ENCODE measurements at regions not wholly inside any gene's neighbourhood (a gene's known extent, or its start where the extent isn't known, plus 50 kb on each side); places are given as distances from the start of the nearest gene placed in this dataset.
A peak's percentile ranks its signal among the peaks of the same experiment; 100 is the strongest.

DNA sequence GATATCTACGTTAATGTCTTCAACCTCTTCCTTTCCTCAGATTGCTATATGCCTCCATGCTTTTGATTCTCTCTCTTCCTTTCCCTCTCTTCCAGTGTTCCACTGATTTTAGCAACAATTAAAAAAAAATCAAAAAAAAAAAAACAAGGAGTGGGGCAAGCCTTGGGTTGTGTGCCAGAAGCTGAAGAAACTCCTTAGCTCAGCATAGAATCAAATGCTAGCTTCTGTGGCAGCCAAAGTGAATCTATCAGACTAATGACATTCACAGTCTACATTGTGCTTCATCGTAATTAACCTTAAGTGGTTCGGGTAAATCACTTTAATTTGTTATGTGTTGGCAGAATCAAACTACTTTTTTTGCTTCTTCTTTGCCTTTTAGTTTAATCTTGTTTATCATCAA is 237.3 kb downstream of the TMEM167A start:
- ATAC-seq, result no peak

DNA sequence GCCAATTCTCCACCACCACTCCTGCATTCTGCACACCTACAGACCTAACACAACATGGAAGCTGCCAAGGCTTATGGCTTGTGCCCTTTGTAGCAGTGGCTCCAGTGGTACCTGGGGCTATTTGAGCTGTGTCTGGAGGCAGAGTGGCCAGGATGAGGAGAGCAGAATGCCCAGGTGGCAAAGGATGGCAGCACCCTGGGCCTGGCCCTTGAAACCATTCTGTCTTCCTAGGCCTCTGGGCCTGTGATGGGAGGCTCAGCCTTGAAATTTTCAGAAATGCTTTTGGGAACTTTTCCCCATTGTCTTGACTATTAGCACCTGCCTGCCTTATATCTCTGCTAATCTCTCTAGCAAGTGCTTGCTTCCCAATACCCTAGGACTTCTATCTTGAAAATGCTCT is 241.7 kb downstream of the TMEM167A start:
- no peak for ATAC-seq

DNA sequence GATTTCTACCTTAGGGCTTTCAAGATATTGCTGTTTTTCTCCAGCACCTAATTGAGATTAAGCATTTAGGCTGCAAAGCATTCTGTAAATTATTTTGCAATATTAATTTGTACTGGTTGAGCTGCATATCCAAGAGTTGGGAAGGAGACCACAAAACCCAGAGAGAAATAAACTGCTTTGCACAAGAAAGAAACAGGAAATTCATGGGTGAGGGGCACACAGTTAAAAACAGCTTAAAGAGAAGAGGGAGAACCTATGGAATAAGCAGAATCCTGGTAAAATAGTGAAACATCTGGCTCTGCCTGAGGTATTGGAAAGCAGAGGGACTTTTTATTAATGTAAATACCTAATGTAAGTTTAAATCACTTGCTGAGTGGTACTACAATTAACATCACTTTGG is 243.0 kb downstream of the TMEM167A start:
- ATAC-seq, result no peak

DNA sequence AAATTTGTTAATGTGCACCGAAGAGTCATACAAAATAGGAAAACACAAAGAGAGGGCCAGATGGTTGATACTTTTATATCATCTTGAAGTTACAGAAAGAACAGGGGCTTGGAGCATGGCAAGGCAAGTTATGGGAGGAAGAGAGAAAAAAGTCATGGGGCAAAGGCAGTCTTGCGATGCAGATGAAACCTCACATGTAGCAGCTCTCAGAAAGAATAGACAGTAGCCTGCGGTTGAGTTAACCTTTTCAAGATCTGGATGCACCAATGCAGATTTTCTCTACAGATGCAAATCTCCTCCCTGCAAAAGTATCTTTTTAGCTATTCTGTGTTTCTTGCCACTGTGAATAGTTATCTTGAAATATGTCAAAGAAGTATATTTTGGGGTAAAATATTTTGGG is 243.9 kb downstream of the TMEM167A start:
- ATAC-seq, result no peak

DNA sequence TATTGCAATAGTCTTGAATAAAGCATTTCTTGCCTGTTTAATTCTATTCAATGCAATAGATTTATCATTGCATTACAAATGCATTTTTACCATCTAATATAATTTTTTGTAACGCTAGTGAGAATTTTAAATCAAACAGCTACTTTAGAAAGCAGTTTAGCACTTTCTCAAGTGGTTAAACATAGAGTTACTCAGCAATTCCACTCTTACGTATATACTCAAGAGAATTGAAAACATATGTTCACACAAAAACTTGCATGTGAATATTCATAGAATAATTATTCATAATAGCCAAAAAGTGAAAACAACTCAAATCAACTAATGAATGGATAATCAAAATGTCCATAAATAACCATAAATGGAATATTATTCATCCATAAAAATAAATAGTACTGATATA is 244.7 kb downstream of the TMEM167A start:
- no peak for ATAC-seq

DNA sequence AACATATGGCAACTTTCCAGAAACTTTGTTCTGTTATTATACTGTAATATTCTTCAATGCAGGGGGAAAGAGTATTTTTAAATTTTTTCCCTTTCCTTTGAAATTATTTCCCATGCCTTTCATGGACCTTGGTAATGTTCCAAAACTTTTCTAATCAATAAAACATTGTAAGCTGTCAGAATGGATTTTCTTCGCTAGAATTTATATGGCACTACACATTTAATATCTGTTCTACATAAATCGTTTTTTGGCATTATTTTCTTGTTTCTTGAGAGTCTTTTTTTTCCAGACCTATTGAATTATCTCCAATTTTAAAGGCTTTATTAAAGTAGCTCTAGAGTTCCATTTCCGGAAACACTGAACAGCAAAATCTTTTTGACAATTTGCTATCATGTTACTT is 249.0 kb downstream of the TMEM167A start:
- ATAC-seq, result no peak

DNA sequence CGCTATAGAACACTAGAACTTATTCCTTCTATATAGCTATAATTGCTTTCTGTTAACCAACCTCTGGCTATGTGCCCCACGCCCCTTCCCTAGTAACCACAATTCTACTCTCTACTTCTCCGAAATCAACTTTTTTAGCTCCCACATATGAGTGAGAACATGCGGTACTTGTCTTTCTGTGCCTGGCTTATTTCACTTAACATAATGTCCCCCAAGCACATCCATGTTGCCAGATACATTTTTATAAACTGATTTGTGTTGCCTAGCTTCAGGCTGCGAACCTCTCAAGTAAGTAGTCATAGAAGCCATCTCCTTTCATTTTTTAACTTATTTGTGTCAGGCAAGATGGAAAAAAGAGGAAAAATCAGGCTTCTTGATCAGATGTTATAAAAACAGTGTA is 249.5 kb downstream of the TMEM167A start:
- ATAC-seq, result no peak

DNA sequence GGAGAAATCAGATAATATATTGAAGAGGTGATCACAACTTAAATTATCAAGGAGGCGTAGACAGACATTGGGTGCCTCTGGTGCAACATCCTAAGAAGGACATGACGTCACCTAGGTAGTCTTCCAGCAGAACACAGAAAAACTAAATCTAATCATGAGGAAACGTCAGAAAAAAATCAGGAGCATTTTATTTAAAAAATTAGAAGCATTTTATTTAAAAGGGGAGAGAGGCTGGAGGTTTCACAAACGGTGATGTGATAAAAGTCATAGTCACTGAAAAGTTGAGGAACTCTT is 254.6 kb downstream of the TMEM167A start:
- no peak for ATAC-seq

DNA sequence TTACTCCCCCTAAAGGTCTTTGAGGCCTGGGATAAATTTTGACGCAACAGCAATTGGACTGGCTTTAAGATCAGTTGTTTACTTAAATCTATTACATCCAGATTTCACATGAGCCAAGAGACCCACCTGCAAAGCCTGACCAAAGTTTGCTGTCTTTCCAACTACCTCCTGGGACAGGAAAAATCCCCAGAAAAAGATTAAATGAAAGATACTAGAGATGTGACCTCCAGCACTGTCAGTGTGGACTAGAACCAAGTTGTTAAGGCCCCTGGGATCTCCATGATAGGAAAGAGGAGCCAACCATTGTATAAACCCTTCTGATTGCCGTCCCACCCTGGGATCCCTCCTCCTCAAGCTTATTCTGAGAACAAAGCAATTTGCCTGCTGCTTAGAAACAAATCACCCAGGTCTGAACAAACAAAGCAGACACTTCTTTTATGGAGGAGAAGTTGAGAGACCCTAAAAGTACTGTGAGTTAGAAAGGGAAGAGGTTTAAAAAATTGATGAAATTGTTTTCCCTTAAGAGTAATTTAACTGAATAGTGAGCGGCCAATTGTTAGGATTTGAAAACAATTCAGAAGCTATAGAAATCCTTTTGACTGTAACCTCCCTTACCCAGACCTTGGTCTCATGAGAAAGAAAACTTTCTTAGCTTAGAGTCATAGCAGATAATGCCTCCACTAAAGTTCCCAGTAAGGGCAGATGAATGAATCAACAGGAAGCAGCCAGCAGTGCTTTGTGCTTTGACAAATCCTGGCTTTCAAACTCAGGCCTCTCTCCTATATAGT is 255.2 kb downstream of the TMEM167A start:
- ATAC-seq, result no peak

DNA sequence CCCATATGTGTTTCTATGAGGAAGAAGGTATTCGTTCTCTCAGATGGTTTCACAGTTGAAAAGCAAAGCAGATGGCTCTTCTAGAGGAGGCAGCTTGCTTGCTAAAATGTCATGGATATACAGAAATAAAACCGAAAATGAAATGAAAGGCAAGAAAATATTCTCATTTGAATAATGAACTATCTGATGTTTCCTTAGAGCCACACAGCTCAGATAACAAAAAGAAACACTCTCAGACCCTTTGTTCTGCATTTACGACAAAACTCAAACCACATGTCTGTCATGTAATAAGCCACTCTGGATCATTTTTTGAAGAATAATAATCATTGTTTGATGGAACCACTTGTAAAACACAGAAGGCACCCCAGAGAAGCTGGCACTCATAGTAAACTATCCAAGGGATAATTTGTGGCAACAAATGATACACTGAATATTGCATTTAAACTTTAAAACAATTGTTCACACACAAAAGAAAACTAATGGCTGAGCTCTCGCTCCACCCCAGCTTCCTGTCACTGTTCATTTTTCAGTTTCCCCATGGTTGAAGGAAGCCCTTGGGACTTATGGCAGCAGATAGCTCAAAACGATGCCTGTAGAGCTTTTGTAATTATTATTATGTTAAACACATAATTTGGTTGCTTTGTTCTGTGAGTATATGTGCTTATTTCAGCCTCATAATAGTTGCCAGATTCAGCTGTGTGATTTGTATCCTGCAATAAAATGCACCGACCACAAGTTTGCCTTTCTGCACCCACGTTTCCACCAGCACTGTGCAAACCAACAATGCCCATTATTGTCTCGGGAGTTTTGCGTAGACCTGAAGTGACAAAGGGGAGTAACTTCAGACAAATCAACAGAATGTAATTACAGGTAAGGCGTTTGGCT is 256.0 kb downstream of the TMEM167A start:
- ATAC-seq, result peak; percentile 10 to 34

DNA sequence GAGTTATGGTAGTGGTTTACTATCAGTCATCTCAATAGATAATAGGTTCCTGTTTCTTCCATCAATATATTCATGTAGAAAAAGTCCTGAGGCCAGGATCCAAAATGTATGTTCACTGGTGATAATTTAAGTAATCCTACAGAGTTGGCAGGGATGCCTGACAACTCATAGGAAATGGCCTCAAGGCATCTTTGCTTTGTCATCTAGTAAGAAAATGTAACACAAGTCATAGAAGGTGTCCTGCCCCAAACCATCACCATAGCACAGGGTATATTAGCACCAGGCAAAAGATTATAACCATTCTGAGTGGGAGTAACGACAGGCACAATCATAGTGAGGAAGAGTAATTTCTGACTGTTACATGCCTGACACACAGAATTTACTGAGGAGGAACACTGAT is 257.0 kb downstream of the TMEM167A start:
- ATAC-seq, result no peak

DNA sequence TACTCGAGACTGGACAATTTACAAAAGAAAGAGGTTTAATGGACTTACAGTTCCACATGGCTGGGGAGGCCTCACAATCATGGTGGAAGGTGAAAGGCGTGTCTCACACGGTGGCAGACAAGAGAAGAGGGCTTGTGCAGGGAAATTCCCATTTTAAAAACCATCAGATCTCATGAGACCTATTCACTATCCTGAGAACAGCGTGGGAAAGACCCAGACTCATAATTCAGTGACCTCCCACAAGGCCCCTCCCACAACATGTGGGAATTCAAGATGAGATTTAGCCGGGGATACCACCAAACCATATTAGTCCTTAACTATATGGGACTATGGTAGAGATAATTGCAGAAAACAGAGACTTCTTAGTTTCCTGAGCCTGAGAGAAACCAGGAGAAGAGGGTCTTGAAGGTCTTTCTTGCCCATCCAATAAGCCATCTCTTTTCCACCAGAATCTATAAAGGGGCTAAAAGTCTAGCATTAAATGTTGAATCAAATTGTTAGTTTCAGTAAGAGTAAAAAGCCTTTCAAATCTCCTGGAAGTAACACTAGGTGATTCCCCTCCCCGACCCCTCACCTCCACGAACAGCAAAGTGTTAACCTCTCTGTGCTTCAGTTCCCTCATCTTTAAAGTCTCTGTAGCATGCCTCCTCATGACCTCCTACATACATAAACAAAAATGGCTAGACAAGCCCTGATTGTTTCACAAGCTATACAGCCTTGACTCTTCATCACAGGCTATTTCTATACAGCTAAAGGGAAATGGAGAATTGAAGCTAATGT is 259.1 kb downstream of the TMEM167A start:
- ATAC-seq, result no peak

DNA sequence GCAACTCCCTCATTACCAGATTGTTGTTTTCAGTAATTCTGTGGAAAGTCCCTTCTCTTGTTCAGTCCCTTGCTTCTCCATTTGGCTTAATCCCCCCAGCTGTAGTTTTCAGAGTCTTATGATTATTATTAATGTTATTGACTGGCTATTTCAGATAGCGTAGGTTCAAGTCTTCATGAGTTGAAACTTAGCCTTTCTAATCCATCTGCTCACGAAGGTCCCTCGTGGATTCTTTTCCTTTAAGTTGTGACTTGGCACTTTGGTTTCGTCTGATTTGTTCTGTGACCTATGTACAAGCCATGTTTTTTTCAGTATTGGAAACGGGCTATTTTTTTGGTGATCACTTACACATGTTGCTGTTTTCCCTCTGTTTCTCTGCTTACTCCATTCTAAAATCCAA is 260.3 kb downstream of the TMEM167A start:
- ATAC-seq, result no peak

DNA sequence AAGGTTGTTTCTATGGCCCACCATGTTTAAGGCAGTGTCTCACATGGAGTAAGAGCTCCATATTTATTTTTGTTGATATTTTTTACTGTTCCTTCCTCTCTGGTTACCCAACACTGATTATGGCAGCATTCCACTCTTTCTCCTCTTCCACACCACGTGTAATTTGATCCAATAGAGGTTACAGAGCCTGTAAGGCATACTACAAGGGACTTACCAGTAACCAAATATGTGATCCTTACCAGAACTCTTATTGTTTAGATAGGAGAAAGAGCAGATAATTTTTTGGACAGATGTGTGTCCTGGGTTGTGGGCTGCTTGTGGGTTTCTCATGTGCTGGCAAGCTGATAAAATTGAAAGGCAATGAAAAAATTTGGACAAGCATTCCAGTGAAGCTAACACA is 261.3 kb downstream of the TMEM167A start:
- no peak for ATAC-seq

DNA sequence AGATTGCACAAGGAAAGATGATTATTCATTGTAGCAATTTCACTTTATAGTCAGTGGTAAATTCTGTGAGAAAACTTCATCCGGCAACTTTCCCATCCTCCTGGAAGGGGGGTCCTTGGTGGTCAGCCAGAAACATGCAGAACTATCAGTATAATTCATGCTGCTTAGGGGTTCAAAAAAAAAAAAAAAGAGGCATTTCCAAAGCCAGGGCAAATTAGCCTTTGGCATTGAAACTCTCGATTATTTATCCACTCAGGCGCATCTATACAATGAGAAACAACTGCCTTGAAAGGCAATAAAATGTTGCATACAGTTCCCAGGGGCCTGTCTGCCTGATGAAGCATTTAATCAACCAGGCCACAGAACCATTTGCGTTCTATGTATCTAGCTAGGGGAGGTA is 263.3 kb downstream of the TMEM167A start:
- no peak for ATAC-seq

DNA sequence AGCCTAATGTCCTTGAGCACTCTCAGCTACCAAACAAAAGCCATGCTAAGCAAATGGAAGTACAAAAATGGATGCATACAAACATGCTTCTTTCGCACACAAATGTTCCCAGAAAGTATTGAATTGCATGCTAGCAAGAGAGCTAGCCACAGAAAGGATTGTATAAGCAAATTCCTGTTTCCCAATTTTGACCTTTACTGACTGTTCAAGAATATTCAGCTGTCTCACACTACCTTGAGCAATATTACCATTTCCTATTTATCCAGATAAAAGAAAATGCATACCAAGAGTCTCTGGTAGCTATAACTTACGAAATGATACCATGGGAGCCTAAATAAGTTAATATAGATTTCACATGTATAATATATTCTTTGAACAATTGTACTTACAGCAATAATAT is 264.6 kb downstream of the TMEM167A start:
- ATAC-seq, result no peak

DNA sequence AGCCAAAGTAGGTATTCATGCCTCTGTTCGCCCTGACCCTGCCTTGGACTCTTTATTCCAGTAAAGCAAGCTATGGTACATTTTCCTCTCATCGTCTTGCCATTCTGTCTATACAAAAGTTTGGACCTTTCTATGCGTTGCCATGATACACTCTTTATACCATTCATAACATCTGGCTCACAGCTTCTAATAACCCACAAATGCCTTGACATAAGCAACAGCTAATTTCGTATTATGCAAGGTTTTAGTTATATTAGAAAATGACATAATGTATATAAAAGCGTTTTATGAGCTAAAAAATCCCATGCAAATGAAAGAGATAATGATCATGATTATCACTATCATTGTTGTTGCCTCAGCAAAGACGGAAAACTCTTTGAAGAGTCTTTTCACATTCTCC is 265.7 kb downstream of the TMEM167A start:
- ATAC-seq, result no peak

DNA sequence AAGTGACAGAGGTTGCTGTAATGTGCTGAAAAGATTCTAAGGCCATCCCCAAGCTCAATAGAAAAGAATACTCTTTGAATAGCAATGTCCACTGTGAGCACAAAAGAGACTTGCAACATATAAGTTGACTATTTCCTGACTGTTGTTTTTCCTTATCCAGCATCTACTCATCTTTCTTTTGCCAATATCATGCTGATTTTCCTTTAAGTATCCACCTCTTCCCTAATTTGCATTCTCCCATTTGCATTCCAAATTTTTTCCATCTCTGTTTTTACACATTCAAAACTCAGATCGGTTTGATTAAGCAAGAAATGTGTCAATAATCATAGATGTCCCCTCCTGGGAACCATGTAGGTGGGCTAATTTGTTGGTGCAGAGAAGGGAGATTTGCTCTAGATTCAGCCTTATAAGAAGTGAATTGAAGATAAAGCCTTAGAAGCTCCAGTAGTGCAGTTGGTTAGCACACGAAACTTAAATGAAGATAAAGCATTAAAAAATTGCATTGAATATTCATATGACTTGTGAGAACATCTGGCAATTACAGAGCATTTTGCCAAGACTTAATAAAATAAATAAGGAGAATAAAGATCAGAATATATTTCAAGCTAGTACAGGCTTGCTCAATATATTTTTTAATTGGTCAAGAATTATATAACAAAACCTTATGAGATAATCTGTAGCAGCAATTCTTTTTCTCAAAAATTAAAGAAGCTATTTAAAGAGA is 267.6 kb downstream of the TMEM167A start:
- no peak for ATAC-seq

DNA sequence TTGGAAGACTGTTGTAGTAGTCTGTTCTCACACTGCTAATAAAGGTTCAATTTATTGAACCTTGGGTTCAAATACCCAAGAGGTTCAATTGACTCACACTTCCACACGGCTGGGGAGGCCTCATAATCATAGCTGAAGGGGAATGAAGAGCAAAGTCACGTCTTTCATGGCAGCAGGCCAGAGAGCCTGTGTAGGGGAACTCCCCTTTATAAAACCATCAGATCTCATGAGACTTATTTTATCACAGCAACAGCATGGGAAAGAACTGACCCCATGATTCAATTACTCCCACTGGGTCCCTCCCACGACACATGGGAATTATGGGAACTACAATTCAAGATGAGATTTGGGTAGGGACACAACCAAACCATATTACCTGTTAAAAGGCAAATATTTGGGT is 268.2 kb downstream of the TMEM167A start:
- no peak for ATAC-seq

DNA sequence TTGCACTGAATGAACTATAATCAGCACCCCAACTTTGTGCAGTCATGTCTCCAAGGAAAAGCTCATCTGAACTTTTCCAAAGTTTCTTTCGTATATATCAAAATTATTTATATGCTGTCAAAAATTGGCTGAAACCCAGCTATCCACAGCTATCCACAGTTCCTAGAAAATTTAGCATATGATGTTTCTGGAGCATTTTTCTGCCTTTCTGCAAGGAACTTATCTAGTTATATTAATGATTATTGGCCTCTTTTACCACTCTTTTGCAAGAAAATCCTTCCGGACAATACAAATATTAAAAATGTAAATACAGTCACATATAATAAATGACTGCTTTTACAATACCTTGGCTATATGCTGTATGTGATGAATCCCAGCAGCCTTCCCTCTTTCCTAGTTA is 270.2 kb downstream of the TMEM167A start:
- ATAC-seq, result no peak

DNA sequence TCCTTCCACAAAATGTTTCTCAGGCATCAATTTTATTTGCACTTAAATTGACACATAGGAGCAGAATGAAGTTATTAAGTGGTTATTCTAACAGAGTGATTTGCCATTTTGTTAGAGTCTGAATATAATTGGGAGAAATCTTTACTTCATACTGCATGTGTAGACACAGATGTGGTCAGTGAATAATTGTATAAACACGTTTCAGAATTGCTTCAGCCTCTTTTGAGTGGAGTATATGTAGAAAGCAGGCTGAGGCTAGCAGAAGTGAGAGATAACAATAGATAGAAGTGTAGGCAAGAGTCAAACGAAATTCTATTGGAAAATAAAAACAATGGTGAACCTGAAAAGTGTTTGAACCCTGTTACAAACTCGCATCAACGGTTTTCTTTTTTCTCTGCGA is 270.7 kb downstream of the TMEM167A start:
- ATAC-seq, result no peak

DNA sequence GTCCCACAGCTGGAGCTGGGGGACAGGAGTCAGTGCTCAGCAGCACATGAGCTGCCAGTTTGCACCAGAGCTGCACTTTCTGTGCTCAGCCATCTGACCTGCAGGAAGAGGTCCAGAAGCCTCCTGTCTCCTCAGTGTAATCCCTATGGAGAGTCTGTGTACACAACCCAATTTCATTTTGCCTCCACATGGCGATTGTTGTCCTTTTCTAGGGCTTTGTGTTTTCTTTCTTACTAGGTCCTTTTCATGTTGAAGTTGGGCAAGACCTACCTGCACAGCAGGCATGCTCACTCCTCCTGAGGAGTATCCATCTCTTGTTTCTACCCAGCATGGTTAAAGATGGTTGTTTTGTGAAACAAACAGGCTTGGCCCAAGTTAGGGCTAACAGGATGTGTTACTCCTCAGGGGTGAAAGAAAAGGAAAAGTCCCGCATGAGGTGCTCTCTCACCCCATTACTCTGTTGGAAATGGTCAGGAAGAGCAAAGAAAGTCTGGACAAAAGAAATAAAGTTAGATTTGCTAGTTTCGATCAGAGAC is 273.0 kb downstream of the TMEM167A start:
- ATAC-seq, result no peak

DNA sequence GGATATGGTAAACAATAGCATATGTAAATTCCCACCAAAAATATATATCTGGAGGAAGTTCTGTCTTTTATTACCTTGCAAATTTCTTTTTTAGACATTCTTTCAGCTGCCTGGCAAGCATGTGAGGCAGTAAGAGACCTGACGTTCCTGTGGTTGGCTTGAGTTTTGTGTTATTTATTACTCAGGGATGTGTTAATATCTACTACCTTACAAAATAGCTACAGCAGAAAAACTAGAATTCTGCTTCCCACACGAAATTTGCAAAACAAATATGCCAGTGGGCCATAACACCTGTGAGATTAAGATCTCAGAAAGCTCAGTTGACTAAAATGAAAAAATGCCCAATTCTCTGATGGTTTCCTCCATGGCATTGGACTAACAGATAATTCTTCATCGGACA is 274.2 kb downstream of the TMEM167A start:
- ATAC-seq, result no peak

Measured in activated CD4-positive, CD25-positive, alpha-beta regulatory T cell treated with anti-CD3 and anti-CD28 coated beads, Interleukin-2, amount 50 U/mL, for 24 hours (primary cell).